Activated CD4-positive, alpha-beta T cell treated with anti-CD3 and anti-CD28 coated beads, Interleukin-2, Interleukin-6, amounts not matched to agents 100 ng/mL and 50 ng/mL, durations not matched to agents 16 hours and 8 hours (primary cell): ENCODE measurements at regions not wholly inside any gene's neighbourhood (a gene's known extent, or its start where the extent isn't known, plus 50 kb on each side); places are given as distances from the start of the nearest gene placed in this dataset.

Source experiments
- DNase-seq: peaks from one replicate; pipeline ENCODE4 v3.0.0-alpha.2; 2020

GRCh38 chr5:10842823-10843222, 81.8 kb upstream of the DAP start:
- no peak for DNase-seq

GRCh38 chr5:10839916-10840599, 79.0 kb upstream of the DAP start:
- DNase-seq, result no peak

GRCh38 chr5:10839118-10839517, 78.1 kb upstream of the DAP start:
- no peak for DNase-seq

GRCh38 chr5:10838038-10838437, 77.0 kb upstream of the DAP start:
- DNase-seq, result no peak

DNA sequence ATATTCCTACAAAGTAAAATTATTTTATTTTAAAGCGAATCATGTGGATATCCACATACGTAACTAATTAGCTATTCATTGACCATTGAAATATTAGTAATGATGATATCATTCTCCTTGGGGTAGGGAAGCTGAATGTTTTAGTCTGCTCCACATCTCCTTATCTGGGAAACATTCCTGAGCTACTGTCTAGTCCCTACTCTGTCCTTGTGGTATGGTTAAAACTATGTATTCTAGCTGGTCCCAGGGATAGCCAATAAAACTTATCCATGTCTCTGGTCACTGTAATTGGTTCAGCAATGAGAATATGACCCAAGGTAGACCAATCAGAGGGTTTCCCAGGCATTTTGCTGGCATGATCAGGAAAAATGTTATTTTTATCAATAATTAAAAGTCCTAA, 76.0 kb upstream of the DAP start:
- DNase-seq, result no peak

- no peak for DNase-seq
Measured at GRCh38 chr5:10834695-10835094, 73.7 kb upstream of the DAP start.

GRCh38 chr5:10832987-10833386, 72.0 kb upstream of the DAP start:
- no peak for DNase-seq

GRCh38 chr5:10832421-10832820, 71.4 kb upstream of the DAP start:
- no peak for DNase-seq

GRCh38 chr5:10831419-10831818, 70.4 kb upstream of the DAP start:
- no peak for DNase-seq

GRCh38 chr5:10828241-10828640, 67.2 kb upstream of the DAP start:
- DNase-seq, result no peak

DNA sequence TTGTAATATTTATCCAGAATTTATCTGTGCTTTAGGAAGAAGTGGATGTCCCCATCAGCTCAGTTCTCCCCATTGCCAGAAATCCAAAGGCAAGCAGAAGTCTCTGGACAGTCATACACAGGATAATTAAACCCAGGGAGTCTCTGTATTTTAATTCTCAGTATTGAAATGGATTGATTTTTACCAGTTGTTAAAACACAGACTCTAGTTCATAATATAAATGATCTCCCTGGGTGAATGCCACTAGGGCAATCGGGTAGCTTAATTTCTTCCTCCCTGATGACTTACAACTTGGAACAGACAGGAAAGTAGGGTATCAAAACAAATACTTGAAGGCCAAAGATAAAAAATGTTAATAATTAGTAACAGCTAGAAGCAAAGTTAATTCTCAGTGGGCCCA, 66.5 kb upstream of the DAP start:
- no peak for DNase-seq

- no peak for DNase-seq
Measured at GRCh38 chr5:10826971-10827370, 65.9 kb upstream of the DAP start.

GRCh38 chr5:10825897-10826644, 65.0 kb upstream of the DAP start:
- peak; percentile 14 for DNase-seq

- DNase-seq, result no peak
Measured at GRCh38 chr5:10812218-10812617, 51.2 kb upstream of the DAP start.
